Smooth muscle cell (in vitro differentiated cells): ENCODE measurements at regions not wholly inside any gene's neighbourhood (a gene's known extent, or its start where the extent isn't known, plus 50 kb on each side); places are given as distances from the start of the nearest gene placed in this dataset.

Source experiments
- DNase-seq: peaks from one replicate; lab custom pipeline; 2025; ENCODE audit not compliant: unreplicated experiment; lab: John Stamatoyannopoulos, UW
- H2AFZ ChIP-seq: fragments of 200-600 bp; sonication (generic); 2 replicates; pipeline ENCODE4 v1.6.0; 2016; ENCODE audit warnings: antibody characterized with exemption, low read depth, mild to moderate bottlenecking
- H3F3A ChIP-seq: fragments of 200-600 bp; sonication (generic); 2 replicates; pipeline ENCODE4 v1.6.0; 2017; ENCODE audit warnings: antibody characterized with exemption, low read depth
- H3K27ac ChIP-seq: fragments of 200-600 bp; sonication (generic); 2 replicates; pipeline ENCODE4 v1.5.1; 2016; ENCODE audit warnings: low read depth, mild to moderate bottlenecking
- H3K27me3 ChIP-seq: fragments of 200-600 bp; sonication (generic); 2 replicates; pipeline ENCODE4 v1.6.1; 2016; ENCODE audit warnings: low read depth, mild to moderate bottlenecking
- H3K36me3 ChIP-seq: fragments of 200-600 bp; sonication (generic); 2 replicates; pipeline ENCODE4 v1.5.1; 2016; ENCODE audit warnings: low read depth
- H3K4me1 ChIP-seq: fragments of 200-600 bp; sonication (generic); 2 replicates; pipeline ENCODE4 v1.5.1; 2016; ENCODE audit warnings: low read depth
- H3K4me2 ChIP-seq: fragments of 200-600 bp; sonication (generic); 2 replicates; pipeline ENCODE4 v1.6.0; 2016; ENCODE audit warnings: mild to moderate bottlenecking
- H3K4me3 ChIP-seq: fragments of 200-600 bp; sonication (generic); 2 replicates; pipeline ENCODE4 v1.5.1; 2016; ENCODE audit warnings: mild to moderate bottlenecking
- H3K79me2 ChIP-seq: fragments of 200-600 bp; sonication (generic); 2 replicates; pipeline ENCODE4 v1.6.0; 2016; ENCODE audit warnings: low read depth, mild to moderate bottlenecking
- H3K9ac ChIP-seq: fragments of 200-600 bp; sonication (generic); 2 replicates; pipeline ENCODE4 v1.6.0; 2016; ENCODE audit warnings: low read depth
- H3K9me3 ChIP-seq: fragments of 200-600 bp; sonication (generic); replicated peaks from 2 replicates; pipeline ENCODE4 v1.5.1; 2016; ENCODE audit warnings: low read depth
- H4K20me1 ChIP-seq: fragments of 200-600 bp; sonication (generic); 2 replicates; pipeline ENCODE4 v1.6.0; 2016; ENCODE audit warnings: low read depth
- WGBS: methylation state at CpG from one replicate; pipeline ENCODE4 v1.1.7; 2016; ENCODE audit warnings: low lambda C conversion rate; 5-methylcytosine and 5-hydroxymethylcytosine counted together
- TF ChIP-seq, protein P1 (sequence below): fragments of 200-600 bp; sonication (generic); IDR thresholded peaks from 2 replicates; pipeline ENCODE4 v1.5.1; 2017; ENCODE audit warnings: borderline replicate concordance, mild to moderate bottlenecking, antibody characterized with exemption; ENCODE audit not compliant: insufficient read depth, poor library complexity, severe bottlenecking

DNA sequence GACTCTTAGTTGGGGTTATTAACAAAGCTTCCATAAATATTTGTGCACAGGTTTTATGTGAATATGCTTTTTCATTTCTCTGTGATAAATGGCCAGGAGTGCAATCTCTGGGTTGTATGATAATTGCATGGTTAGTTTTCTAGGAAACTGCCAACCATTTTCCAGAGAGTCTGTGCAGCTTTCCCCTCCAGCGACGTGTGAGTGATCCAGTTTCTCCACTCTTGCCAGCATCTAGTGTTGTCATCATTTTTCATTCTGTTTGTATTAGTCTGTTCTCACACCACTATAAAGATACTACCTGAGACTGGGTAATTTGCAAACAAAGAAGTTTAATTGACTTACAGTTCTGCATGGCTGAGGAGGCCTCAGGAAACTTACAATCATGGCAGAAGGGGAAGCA lies 319.6 kb upstream of the SHH start:
- H3K4me2 ChIP-seq, result no peak overlapping the region
- H3K4me1 ChIP-seq, result no peaks in the 10 kb centered on the region
- no peak overlapping the region for H3K9ac ChIP-seq
- H2AFZ ChIP-seq, result no peak overlapping the region
- no peaks in the 10 kb centered on the region for H3K36me3 ChIP-seq
- H3K9me3 ChIP-seq, result no peaks in the 10 kb centered on the region
- no peaks in the 10 kb centered on the region for H3F3A ChIP-seq
- DNase-seq, result no peak
- H3K27me3 ChIP-seq, result peaks cover 24% of the 10 kb centered on the region
- 78% methylated on average over 2 of the region's 2 CpGs for WGBS
- TF ChIP-seq, protein P1, sequence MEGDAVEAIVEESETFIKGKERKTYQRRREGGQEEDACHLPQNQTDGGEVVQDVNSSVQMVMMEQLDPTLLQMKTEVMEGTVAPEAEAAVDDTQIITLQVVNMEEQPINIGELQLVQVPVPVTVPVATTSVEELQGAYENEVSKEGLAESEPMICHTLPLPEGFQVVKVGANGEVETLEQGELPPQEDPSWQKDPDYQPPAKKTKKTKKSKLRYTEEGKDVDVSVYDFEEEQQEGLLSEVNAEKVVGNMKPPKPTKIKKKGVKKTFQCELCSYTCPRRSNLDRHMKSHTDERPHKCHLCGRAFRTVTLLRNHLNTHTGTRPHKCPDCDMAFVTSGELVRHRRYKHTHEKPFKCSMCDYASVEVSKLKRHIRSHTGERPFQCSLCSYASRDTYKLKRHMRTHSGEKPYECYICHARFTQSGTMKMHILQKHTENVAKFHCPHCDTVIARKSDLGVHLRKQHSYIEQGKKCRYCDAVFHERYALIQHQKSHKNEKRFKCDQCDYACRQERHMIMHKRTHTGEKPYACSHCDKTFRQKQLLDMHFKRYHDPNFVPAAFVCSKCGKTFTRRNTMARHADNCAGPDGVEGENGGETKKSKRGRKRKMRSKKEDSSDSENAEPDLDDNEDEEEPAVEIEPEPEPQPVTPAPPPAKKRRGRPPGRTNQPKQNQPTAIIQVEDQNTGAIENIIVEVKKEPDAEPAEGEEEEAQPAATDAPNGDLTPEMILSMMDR, result no peak
- no peaks in the 10 kb centered on the region for H3K79me2 ChIP-seq
- H3K27ac ChIP-seq, result no peak overlapping the region
- H3K4me3 ChIP-seq, result no peak overlapping the region
- no peaks in the 10 kb centered on the region for H4K20me1 ChIP-seq

DNA sequence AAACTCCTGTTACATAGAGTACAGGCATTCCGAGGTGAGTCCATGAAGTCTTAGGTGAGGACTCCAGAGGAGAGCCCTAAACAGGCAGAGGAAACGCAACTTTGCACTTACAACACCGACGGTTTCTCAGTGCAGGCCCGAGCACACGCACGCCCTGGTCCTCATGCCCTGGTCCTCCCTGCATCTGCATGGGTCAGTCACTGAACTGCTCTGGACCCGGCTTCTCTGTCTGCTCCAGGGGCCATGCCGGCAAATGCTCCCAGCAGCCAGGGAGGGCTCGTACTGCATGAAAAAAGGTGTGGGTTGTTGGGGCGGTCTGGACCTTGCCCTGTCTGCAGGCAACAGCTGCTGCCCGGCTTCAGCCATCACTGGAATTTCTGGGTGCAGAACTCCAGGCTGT lies 317.3 kb upstream of the SHH start:
- H3K27me3 ChIP-seq, result peaks cover 9% of the 10 kb centered on the region
- H3K4me1 ChIP-seq, result no peaks in the 10 kb centered on the region
- WGBS, result 93% methylated on average over 12 of the region's 12 CpGs
- no peaks in the 10 kb centered on the region for H3F3A ChIP-seq
- H3K4me3 ChIP-seq, result no peak overlapping the region
- H3K9me3 ChIP-seq, result no peaks in the 10 kb centered on the region
- TF ChIP-seq, protein P1, result no peak
- H3K79me2 ChIP-seq, result no peaks in the 10 kb centered on the region
- no peaks in the 10 kb centered on the region for H3K36me3 ChIP-seq
- no peak overlapping the region for H2AFZ ChIP-seq
- H4K20me1 ChIP-seq, result no peaks in the 10 kb centered on the region
- no peak overlapping the region for H3K4me2 ChIP-seq
- DNase-seq, result no peak
- no peak overlapping the region for H3K9ac ChIP-seq
- no peak overlapping the region for H3K27ac ChIP-seq

DNA sequence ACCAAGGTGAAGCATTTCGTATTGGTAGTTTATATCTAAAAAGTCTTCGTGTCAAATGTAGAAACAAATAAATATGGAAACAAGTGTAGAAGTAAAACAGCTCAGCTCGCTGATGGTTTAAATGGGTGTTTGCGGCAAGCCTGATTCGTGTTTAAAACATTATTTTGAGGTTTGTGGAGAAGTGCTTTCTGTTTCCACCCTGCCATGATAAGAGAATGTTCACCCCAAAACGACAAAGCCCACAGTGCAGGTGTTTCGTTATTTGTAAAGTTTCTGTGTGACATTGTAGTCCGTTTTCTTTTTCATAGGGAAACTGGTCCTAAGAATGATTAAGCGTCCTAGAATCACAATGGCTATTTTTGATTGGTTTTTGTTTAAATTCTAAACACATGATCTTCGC lies 316.2 kb upstream of the SHH start:
- Histone ChIP-seq H3F3A (no peaks in the 10 kb centered on the region), H2AFZ (no peak overlapping the region), H3K9me3 (no peaks in the 10 kb centered on the region), H4K20me1 (no peaks in the 10 kb centered on the region), H3K79me2 (no peaks in the 10 kb centered on the region), H3K4me3 (no peak overlapping the region), H3K4me1 (no peaks in the 10 kb centered on the region), H3K9ac (no peak overlapping the region), H3K36me3 (no peaks in the 10 kb centered on the region), H3K27me3 (peaks cover 9% of the 10 kb centered on the region), H3K27ac (no peak overlapping the region), H3K4me2 (no peak overlapping the region)
- DNase-seq, result no peak
- TF ChIP-seq, protein P1, result no peak
- 92% methylated on average over 10 of the region's 10 CpGs for WGBS
